Right renal pelvis (tissue), 4 donors: ENCODE measurements at regions not wholly inside any gene's neighbourhood (a gene's known extent, or its start where the extent isn't known, plus 50 kb on each side); places are given as distances from the start of the nearest gene placed in this dataset.

Experiments used
- DNase-seq, 4 donors: peaks; one replicate each; pipeline ENCODE4 v3.0.0-alpha.2; 2013; ENCODE audit warnings: low read depth in 4 of 4, low spot score in 3 of 4, missing footprints in 1 of 4

DNA sequence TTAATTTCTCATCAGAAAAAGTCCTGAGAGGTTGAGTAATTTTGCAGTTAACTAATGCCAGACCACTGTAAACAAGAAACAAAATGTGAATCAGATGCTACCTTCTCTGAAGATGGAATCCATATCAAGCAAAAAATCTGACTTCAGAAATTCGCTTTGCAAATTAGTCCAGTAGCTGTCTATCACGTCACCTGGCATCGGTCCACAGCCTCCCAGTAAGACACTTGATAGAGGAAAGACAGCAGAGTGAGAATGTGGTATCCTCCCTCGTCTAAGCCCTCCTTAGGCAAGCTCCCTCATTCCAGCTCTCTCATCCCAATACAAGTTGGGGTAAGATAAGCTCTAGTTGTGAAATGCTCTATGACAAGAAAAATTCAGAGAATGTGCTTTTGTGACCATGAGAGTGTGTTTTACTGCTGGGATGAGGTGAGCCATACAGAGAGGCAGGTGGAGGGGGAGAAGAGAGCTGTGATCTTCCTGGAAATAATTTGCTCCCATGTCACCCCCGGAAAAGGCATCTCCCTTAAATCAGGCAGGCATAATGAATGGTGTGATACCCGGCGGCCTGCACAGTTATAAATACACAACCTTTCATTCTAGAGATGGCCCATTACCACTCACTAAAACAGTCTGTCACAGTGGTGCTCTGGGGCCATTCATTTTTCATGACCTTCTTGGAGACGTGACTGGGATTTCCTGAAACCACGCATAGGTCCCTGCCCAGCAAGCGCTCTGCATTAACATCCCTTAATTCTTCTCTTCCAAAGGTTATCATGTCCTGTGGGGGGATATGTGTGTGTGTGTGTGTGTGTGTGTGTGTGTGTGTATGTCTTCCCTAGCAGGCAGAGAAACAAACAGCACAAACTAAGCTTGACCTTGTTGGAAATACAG, 602.0 kb upstream of the KCNMB2 start:
- DNase-seq = peak in 3 of 4 donors; percentile 23 to 41 (median 33)

DNA sequence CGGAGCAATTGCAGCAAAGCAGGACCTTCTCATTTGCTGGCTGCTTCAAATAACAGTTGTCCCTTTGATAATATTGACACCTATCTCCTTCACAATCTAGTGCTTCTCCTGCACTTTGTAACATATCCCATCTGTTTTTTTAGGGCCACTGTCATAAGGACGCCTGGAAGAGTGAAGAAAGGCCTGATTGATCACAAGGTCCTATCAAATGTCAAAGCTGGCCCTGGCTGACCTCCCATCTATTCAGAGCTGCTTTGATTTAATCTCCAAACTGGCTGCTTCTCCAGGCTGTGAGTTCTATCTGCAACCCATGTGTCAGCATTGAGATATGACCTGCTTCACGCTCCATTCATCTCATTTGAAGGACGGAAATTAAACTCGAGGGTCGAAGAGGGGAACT, 601.2 kb upstream of the KCNMB2 start:
- DNase-seq = peak in 3 of 4 donors; percentile 23 to 67 (median 42)

DNA sequence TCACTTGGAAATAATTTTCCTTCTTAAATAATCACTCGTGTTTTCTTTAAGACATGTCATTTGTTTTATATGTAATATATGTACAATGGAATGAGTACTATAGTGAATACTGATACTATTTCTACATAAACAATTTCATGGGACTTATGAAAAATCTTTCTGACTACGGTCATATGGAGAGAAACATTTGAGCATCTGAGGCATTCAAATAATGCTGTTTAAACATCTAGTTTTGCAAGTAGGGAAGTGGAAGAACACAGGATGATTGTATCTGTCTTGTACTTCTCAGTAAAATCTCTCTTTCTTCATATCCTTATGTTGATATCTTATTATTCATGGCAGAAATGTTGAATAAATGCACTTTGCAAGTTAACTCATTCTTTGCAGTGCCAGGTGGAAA, 599.5 kb upstream of the KCNMB2 start:
- no peak for DNase-seq

DNA sequence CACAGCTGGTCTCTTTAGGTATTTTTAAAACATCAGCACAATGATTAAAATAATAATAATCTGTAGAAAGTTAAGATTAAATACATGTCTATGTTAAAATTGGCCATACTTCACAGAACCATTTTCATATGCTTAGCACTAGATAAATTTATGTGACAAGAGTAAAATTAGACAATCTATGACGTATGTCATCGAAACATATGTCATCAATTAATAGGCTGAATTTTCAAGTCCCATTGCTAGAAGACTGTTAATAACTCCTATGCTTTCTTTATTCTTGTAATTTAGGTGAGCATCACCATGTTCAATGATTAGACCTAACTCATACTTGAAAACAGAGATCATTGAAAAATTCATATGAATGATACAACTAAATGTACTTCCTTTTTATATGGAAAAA, 593.3 kb upstream of the KCNMB2 start:
- DNase-seq = no peak

DNA sequence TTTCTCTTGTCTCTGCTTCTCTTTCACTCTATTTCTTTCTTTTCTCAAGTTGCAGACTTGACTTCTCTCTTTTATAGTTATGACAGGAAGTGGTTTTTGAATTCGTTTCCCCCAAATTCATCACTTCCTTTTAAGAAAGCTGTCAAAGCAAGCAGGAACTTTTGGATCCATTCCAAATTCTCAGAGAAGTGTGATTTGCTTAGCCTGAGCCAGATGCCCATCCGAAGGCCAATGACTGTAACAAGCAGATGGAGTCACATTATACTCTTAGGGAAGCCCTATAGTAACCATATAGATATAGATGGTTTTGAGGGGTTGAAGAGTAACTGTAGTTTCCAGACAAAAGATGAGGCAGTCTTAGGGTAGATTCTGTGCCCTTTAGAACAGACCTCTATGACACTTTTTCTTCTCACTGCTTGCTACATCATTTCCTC, 592.0 kb upstream of the KCNMB2 start:
- no peak for DNase-seq

DNA sequence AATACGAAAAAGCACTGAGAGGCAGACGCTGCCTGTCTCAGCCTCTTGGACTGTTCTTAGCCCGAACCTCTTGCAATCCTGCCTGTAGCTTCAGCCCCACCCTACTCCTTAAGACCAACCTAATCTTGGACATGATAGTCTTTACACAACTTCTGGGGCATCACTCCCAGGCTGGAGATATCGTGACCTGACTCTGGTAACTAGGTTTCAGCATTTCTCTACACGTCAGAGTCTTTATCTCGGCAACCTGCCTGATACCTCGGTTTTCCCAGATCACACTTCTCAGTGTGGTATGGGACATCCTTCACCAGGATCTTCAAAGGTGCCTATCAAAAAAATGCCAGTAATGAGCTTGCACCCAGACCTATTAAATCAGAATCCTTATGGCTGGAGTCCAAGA, 590.2 kb upstream of the KCNMB2 start:
- no peak for DNase-seq

DNA sequence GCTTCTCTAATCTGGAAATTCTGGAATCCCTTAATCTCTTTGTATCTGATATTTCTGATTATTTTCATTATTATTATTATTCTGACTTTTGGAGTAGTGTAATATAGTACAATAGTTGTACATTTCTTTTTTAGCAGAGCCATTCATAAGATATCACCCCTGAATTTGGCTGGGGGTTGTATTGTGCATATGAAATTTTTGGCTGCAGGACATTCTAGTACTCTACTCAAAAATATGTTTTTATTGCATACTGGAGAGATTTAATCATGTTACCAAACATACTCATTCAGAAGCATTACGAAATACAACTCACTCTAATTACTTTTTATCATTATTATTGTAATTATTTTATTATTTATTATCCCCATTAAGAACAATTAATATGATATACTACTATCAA, 589.7 kb upstream of the KCNMB2 start:
- no peak for DNase-seq

DNA sequence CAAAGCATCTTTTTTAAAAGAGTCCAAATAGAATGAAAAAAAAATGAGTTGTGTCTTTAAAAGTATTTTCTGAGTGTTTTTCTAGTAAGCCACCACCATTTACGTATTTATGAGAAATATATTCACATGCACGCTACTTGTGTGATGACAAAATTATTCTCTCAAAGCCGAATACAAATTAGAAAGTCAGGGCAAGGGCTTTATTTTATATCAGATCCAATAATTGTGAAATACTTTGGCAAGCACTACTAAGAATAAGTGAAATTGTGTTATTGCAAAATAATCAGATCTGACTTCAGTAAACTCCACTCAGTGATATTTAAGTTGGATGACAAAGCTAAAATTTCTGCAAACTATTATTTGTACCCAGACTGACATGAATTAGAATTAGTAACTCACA, 589.3 kb upstream of the KCNMB2 start:
- DNase-seq = no peak

DNA sequence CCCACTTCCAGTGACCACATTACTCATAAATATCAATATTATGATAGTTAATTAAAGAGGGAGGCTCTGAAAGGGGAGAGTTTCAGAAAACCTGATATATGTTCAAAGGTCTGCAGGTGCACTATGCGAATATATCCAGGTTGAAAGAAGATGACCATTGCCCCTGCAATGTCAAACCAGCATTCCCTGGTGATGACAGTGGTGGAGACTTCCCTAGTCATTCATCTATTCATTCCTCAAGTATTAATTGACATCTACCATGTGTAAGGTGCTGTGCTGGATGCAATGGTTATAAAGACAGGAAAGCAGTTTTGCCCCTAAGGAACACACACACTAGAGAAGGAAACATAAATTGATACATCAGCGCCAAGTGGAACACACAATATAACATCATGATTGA, 588.3 kb upstream of the KCNMB2 start:
- no peak for DNase-seq

DNA sequence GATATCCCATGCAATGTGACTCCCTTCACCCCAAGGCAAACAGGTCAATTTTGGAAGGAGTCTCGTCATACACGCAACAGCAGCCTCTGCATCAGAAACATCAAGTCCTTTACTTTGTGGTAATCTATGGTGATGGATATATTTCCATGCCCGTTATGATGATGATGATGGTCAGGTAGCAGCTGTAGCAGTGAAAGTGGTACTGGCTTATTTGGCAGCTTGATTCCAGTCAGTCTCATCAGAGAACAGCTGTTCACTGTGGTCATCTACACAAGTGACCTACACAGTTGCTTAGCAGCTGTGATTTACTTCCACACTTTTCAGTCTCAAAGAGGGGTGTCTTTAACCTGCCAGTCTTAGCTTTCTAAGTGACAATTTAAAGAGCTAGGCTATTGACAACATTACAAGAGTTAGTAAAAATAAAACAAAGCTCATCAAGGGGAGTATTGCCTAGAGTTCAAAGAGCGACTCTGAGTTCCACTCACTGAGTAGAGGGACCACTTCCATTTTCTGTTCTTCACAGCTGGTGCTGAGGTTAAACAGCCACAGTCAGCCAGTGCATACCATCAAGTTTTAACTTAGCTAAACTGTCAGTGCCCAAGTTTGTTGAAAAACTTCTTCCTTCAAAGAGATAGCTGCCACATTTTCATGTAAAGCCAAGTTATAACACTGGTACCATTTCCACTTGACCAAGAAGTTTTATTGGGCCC, 587.4 kb upstream of the KCNMB2 start:
- no peak for DNase-seq

DNA sequence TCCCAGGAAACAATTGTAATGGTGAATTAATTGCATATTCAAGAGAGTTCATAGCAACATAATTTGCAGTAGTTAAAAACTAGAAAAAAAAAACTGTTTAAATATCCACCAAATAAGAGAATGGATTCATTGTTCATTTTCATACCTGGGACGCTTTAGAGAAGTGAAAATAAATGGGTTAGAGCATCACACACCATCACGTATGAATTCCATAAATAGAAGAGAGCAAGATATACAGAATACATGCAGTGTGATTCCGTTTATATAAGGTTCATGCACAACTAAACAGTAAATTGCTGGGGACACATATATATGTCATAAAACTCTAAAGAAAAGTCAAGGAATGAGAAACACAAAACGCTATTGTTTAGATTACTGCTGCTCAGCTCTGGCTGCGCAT, 577.0 kb upstream of the KCNMB2 start:
- DNase-seq = no peak

DNA sequence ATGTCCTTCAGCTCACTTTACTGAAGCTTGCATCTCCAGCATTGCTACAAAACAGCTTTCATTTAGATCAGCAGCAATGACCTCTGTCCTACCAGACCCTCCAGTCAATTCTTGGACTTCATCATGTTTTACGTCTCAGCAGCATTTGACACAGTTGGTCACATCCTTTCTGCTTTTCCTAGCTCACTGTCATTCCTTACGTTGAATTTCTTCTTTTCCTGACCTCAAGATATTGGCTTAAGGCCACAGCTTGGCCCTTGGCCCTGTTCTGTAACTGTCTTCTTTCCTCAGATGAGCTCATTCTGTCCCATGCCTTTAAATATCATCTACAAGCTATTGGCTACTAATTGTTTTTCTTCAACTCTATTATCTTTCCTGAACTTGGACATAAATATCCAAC, 576.2 kb upstream of the KCNMB2 start:
- no peak for DNase-seq

DNA sequence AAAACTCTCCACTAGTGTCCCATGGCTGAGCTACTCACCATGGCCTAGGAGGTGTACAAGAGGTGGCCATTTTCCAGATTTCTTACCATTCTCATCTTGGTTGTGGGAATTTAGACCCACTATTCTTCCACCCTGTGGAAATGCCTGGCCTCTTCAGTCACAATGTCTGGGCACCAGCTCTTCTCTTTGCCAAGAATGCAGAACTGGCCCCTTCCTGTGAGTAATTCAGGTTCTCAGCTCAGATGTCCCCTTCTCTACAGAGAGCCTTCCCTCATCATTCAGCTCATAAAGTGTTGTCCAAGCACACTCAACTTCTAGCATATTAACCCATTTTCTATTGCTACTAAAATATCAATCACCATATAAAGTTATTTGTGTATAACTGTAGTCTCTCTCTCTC, 575.5 kb upstream of the KCNMB2 start:
- no peak for DNase-seq

DNA sequence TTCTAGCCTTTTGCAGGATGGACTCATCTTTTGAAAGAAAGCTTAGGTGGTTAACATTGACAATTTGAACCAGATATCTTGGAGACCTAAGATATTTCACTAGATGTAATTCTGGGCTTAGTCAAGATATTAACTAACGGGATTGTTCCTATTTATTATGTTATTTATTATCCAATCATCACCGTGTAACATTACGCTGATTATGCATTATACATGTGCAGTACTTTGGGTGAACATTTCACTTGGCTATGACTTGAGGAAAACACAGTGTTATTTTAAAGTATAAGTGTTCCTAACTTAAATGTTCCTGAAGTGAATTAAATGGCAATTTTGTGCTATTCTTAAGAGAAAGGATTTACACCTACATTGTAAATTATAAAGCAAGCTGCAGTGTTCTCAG, 574.5 kb upstream of the KCNMB2 start:
- DNase-seq = no peak

DNA sequence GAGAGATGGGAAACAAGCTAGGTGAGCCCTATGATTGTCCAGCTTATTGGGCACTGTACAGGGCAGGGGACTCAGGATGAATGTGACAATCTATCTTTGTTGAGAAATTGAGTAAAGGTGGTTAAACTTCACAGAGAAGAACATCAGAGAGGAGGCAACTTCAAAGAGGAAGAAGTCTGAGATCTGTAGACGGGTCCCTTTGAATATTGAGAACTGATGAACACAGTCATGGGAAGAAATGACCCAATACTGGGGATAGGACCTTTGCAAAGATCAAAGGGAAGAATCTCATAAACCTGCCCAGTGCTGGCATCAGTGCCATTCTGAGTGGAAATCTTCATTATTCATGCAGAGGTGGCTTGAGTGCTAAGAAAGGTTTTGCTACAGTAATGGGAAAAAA, 569.7 kb upstream of the KCNMB2 start:
- DNase-seq = no peak

DNA sequence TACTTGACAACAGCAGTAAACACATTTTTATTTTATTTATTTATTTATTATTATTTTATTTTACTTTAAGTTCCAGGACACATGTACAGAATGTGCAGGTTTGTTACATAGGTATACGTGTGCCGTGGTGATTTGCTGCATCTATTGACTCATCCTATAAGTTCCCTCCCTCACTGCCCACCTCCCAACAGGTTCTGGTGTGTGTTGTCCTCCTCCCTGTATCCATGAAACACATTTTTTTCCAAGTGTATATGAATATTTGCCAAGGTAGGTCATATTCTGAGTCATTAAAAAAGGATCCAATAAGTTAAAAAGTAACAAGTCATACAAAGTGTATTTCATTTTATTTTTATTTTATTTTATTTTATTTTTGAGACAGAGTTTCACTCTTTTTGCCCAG, 567.3 kb upstream of the KCNMB2 start:
- DNase-seq = no peak

DNA sequence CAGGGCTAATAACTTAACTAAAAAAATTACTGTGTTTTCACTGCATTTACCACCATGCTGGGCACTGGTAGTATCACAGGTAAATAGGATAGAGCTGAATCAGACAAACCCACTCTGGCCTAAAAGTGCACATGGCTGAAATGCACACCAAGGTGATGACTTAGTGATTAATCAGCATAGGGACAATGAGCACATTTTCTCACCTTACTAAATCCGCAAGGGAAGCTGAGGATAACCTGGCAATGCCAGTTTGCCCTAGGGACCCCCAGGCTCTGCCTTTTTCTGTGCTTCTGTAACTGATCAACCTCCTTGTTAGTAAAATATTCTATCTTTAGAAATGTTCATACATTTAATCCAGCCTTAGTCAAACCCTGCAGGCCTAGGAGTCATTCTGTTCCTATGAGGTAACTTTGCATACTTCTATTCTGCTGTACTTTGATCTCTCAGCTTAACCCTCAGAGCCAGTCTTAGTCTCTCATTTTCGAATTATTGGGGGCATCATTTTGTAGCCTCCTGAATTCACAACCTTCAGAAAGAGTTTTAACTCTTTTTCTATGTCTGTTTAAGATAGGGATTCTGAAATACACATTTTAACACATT, 562.9 kb upstream of the KCNMB2 start:
- DNase-seq = no peak

DNA sequence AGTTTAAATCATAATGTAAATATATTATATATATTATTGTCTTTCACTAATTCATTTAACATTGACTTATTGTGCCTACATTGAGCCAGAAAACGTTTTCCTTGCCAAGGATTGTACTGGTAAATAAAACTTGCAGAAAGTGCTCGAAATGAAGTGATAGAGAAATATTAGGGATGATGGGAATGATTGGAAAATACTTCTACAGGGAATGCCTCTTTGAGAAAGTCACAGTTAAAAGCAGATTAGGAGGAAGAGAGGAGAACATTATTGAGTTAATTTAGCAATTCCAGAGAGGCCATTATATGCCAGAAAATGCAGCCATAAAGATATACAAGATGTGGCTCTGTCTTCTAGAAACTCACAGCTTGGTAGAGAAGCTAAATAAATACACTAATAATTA, 560.0 kb upstream of the KCNMB2 start:
- DNase-seq = no peak

DNA sequence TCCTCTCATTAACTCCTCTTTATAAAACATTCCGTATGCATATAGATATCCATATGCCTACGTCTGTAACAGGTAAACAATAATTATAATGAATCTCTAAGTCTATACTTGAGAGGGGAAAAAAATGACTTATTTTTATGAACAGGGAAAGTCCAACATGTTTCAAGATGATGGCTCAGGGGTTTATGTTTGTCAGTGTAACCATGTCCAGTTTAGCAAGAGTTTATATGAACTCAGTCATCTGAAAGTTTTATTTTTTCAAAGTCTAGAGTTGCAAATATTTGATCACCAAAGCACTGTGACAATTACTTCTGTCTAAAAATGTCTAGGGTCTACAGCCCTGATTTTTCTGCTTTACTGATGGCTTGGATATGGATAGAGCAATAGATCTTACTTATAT, 559.4 kb upstream of the KCNMB2 start:
- DNase-seq = no peak

DNA sequence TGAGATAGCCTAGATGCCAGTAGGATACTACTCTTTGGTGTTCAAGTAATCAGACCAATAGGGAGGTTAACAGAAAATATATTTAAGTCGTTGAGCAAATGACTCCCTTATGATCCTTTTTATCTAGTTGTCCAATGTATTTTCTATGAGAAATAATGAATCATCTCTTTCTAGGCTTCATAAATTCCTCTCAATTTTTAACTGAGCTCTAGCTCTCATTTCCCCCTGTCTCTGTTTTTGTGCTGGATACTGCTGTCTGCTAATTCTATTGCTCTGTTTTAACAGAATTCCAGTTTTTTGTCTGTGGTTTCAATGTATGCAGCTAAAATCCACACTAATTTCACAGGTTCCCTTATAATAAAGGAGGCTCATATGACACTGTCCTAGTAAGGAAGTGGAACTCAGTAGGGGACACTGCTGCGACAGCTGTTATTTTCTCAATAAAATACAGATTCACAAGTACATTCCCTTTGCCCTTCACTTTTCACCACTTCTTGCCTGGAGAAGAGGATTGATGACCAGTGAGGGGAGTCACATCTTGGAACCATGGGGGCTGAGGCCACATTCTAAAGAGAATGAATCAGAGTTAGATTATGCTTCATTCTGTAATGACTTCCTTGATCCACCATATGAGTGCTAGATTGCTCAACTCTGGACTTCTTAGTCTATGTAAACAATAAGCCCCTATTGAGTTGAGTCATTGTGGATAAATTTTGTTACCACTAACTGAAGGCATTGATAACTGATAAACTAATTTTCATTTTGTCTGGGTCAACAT, 558.7 kb upstream of the KCNMB2 start:
- DNase-seq = no peak

DNA sequence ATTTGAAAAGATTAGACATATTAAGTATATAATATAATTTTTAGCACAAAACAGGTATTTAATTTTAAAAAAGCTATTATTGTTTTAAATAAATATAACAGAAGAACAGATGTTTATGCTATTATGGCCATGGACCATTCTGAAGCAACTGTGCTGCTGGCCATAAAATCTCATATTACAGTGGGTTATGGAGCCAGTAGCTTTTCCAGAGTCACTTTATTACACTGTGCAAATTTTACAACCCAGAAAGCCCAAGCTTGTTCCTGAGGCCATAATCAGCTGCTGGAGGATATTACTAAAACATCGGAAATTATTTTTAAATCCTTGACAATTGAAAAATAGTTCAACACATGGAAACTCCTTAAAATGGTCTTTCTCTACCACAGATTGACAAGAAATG, 557.3 kb upstream of the KCNMB2 start:
- DNase-seq = no peak
